ENCODE measurements at regions not wholly inside any gene's neighbourhood (a gene's known extent, or its start where the extent isn't known, plus 50 kb on each side); places are given as distances from the start of the nearest gene placed in this dataset.

DNA sequence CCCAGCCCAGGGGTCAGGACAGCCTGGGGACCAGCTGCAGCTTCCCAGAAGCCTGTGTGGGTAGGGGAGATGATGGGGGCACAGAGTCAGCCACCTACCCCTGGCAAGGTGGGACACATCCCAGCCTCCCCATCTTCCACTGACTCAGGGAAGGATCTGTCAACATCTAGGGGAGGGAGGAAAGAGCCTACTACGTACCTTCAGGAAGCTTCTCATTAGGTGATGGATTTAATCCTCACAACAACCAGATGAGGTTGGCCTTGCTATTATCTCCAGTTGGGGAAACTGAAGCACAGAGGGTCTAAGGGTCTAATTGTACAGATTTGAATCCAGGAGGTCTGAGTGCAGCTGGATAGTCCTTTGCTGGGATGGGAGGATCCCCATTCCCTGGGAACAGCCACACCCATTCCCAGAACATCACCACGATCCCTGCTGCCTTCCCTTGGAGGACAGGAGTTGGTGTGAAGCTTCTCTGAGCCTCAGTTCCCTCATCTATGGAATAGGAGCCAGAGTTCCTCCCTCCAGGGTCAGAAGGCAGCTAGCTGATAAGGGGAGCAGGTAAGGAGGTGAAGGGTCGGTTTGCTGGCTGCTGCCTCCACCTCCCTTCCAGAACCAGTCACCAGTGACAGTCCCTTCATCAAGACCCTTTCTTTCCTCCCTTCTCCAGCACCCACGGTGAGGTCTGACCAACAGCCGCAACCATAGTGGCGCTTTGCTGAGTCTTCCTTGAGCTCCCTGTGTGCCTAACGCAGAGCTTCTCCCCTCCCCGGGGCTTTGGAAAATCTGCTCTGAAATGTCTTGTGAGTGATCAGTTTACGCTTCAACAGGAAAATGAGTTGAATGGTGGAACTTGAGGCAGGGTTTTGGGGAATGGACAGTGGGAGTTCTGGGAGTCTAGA, 56.8 kb downstream of the CEBPB start:
- DNase-seq (ENCODE audit: low read depth): no peak
- no peak overlapping the region for H3K4me3 ChIP-seq (ENCODE audit: low read depth, low read length)
- TF ChIP-seq, protein P1, sequence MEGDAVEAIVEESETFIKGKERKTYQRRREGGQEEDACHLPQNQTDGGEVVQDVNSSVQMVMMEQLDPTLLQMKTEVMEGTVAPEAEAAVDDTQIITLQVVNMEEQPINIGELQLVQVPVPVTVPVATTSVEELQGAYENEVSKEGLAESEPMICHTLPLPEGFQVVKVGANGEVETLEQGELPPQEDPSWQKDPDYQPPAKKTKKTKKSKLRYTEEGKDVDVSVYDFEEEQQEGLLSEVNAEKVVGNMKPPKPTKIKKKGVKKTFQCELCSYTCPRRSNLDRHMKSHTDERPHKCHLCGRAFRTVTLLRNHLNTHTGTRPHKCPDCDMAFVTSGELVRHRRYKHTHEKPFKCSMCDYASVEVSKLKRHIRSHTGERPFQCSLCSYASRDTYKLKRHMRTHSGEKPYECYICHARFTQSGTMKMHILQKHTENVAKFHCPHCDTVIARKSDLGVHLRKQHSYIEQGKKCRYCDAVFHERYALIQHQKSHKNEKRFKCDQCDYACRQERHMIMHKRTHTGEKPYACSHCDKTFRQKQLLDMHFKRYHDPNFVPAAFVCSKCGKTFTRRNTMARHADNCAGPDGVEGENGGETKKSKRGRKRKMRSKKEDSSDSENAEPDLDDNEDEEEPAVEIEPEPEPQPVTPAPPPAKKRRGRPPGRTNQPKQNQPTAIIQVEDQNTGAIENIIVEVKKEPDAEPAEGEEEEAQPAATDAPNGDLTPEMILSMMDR (conservative IDR thresholded peaks at IDR 0.05; ENCODE audit: low read depth, low read length): no peak

DNA sequence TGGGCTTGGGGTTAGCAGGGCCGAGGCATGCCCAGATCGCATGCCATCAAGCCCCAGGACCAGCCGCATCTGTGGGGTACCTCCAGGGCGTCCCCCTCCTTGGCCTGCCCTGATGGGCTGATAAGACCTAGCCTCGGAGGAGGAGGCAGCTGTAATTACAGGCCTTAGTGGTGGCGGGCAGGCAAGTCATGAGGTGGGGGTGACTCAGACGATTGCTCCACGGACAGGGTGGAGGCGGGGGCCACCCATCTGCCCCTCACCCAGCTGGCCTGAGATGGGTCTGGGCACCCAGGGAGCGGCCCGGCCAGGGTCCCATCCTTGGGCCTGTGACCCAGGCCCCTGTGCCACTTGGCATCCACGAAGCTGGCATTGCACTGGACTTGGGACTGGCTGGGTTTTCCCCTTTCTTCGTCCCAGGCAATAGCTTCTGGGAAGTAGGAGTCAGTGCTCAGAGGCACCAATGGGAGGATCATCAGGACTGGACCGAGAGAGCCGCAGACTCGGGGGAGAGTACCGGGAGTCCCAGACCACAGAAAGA, 57.5 kb downstream of the CEBPB start:
- H3K4me3 ChIP-seq (ENCODE audit: low read depth, low read length): no peak overlapping the region
- TF ChIP-seq, protein P1 (conservative IDR thresholded peaks at IDR 0.05; ENCODE audit: low read depth, low read length): no peak
- no peak for DNase-seq (ENCODE audit: low read depth)

DNA sequence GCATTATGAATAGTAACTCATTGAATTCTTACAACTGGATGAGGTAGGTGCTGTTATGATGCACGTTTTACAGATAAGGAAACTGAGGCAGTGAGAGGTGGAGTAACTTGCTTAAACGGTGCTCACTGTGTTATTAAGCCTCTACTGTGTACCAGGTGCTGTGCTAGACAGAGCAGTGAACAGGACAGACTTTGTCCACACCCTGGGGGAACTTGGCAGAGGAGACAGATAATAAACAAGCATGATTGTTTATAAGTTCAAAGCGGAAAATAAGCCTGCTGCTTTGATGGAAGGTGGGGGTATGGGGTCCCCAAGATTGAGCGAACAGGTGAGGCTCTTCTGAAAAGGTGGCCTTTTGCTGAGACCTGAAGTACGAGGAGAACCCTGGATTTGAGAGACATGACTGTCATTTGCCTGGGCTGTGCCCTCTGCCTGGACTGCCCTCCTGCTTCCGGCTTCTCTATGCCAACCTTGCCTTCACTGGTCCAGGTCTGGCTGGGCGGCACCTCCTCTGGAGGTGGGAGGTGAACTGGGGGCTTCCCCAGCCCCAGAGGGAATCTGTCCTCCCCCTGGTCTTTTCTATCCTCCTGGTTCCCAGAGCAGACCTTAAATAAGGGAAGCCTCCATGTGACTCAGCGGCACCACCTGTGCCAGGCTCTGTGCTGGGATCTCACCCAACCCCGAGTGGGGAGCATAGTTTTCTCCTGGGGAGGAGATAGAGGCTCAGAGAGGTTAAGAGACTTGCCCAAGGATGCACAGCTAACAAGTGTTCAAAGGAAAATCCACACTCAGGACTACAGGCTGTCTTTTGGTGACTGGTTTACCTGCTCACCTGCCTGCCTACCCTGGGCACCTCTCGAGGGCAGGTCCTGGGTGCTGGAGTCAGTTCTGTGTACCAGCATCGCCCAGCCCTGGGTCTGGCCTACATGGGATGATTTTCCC, 59.1 kb downstream of the CEBPB start:
- H3K4me3 ChIP-seq (ENCODE audit: low read depth, low read length): no peak overlapping the region

DNA sequence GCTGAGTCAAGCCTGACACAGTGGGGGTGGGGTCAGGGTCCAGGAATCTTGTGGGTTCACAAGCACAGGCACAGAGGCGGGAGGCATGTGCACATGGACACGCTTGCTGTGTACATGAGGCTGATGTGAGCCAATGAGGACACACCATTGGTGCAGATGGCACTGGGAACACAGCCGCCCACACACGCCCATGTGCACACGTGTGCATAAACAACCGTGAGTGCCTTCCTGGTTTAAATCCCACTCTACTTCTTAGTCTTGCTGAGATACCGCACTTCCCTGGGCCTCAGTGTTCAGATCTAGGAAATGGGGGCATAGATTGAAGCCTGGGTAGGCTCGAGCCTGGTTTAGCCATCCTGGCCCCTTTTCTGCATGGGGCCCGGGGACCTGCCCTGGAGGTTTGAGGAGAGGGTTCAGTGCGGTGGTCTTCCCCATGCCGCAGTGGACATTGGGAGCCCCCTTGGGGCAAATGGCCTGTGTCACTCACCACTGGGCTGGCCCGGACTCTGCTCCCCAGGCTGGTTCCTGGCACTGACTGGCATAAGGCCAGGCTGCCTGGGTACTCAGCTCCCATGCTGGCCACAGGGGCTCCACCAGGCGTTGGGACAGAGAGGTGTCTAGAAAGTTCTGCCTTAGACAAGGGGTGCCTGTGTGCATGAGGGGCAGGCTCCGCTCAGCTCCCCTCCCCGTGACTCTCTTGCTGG, 60.2 kb downstream of the CEBPB start:
- no peak for DNase-seq (ENCODE audit: low read depth)
- no peak overlapping the region for H3K4me3 ChIP-seq (ENCODE audit: low read depth, low read length)
- TF ChIP-seq, protein P1 (conservative IDR thresholded peaks at IDR 0.05; ENCODE audit: low read depth, low read length): no peak

More for the DNA sequence above, 59.1 kb downstream of the CEBPB start:
- no peak for DNase-seq (ENCODE audit: low read depth)
- TF ChIP-seq, protein P1 (conservative IDR thresholded peaks at IDR 0.05; ENCODE audit: low read depth, low read length): no peak

DNA sequence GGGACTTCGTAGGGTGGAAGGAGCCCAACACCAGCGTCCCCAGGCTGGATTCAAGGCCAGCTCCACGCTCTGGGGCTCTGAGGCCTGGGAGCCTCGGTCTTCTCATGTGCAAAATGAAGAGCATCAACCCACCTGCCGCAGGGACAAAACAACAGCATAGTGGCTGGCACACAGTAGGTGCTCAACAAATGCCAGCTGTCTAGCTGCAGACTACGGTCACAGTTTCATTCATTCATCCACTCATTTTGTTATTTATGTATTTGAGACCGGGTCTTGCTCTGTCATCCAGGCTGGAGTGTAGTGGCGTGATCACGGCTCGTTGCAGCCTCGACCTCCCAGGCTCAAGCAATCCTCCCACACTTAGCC, 60.7 kb downstream of the CEBPB start:
- TF ChIP-seq, protein P1 (conservative IDR thresholded peaks at IDR 0.05; ENCODE audit: low read depth, low read length): no peak
- DNase-seq (ENCODE audit: low read depth): no peak
- no peak overlapping the region for H3K4me3 ChIP-seq (ENCODE audit: low read depth, low read length)

DNA sequence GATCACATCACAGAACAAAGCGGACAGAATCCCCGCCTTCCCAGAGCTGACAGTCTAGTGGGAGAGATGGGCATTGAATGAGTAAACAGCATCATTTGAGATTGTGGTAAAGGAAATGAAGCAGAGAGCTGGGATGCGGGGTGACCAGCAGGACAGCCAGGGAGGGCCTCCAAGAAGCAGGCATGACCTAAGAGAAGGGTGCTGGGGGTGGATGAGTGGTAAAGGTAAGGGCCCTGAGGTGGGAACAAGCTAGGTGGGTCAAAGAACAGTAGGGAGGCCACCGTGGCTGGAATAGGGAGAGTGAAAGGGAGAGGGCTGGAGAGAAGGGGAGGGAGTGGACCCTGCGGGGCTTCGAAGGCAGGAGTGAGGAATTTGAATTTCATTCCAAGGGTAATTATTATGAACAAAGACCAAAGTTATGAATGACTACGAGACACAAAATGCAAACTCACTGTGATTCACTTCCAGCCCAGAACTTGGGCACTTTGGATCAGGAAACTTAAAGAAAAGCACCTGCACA, 61.4 kb downstream of the CEBPB start:
- TF ChIP-seq, protein P1 (conservative IDR thresholded peaks at IDR 0.05; ENCODE audit: low read depth, low read length): no peak
- no peak overlapping the region for H3K4me3 ChIP-seq (ENCODE audit: low read depth, low read length)
- no peak for DNase-seq (ENCODE audit: low read depth)
